K562 (cell line): ENCODE measurements at regions not wholly inside any gene's neighbourhood (a gene's known extent, or its start where the extent isn't known, plus 50 kb on each side); places are given as distances from the start of the nearest gene placed in this dataset.
A peak's percentile ranks its signal among the peaks of the same experiment; 100 is the strongest.

Experiments
- ATAC-seq: fragments of 200-7000 bp; cut with Tn5 transposase; 3 replicates; pipeline ENCODE4 v1.9.1; 2020; ENCODE audit warnings: moderate library complexity
- BruUV-seq: library from RNA; stranded (reverse); fragments of 400-500 nt; replicated peaks from 2 replicates; lab custom pipeline; 2021; lab: Mats Ljungman, UMichigan
- CTCF ChIA-PET: fragments of 300-600 bp; formaldehyde crosslinking; extraction: SDS; loops from one replicate; lab custom pipeline; 2021; ENCODE audit warnings: low intra/inter-chr PET ratio; lab: Yijun Ruan, JAX
- POLR2A ChIA-PET: fragments of 300-600, 350-650 bp; sonication (Branson Sonifier 250); formaldehyde crosslinking; extraction: SDS; loops from one replicate; lab custom pipeline; 2021; ENCODE audit warnings: antibody characterized with exemption, inconsistent platforms; lab: Yijun Ruan, JAX
- DNase-seq, 4 experiments: peaks; one replicate each; pipeline versions ENCODE4 v3.0.0 to v3.0.0-alpha.2; 2011 to 2018; ENCODE audit warnings: low spot score in 3 of 4, mixed read lengths in 3 of 4; ENCODE audit errors: extremely low read depth in 1 of 4
- FAIRE-seq: peaks from 2 replicates; lab custom pipeline; 2011; peaks lifted over from hg19 to GRCh38; lab: Jason Lieb, UNC
- H2AFZ ChIP-seq: 2 replicates; pipeline ENCODE4 v1.6.0; 2011; ENCODE audit warnings: low read depth, low read length, control low read depth, inconsistent platforms
- H3K27ac ChIP-seq: fragments of 200-600 bp; 3 replicates; pipeline ENCODE4 v1.8.0; 2011; ENCODE audit warnings: low read depth, mild to moderate bottlenecking, control low read depth, inconsistent platforms, low read length, moderate library complexity, mixed read lengths; ENCODE audit errors: extremely low read depth
- H3K27me3 ChIP-seq, 2 experiments: fragments of 300-600 bp in 1 of 2; 2 replicates in 1 of 2; 3 replicates in 1 of 2; pipeline versions ENCODE4 v1.6.0 to v1.8.0; 2011; ENCODE audit warnings: inconsistent platforms in 2 of 2, low read length in 2 of 2, mild to moderate bottlenecking in 1 of 2, mixed read lengths in 1 of 2, moderate library complexity in 1 of 2; ENCODE audit not compliant: control insufficient read depth in 2 of 2, insufficient read depth in 2 of 2
- H3K36me3 ChIP-seq: fragments of 300-600 bp; 3 replicates; pipeline ENCODE4 v1.8.0; 2011; ENCODE audit warnings: mild to moderate bottlenecking, low read length, inconsistent platforms; ENCODE audit not compliant: control insufficient read depth, insufficient read depth
- H3K4me1 ChIP-seq, 2 experiments: fragments of 200-600 bp in 1 of 2; replicated peaks in 1 of 2; 2 replicates in 1 of 2; 3 replicates in 1 of 2; pipeline versions ENCODE4 v1.5.1 to v1.8.0; 2011; ENCODE audit warnings: inconsistent platforms in 2 of 2, low read length in 2 of 2, mild to moderate bottlenecking in 1 of 2, mixed read lengths in 1 of 2, moderate library complexity in 1 of 2; ENCODE audit not compliant: control insufficient read depth in 2 of 2, insufficient read depth in 2 of 2
- H3K4me2 ChIP-seq: 2 replicates; pipeline ENCODE4 v1.6.1; 2011; ENCODE audit warnings: low read length, control low read depth, inconsistent platforms, mixed read lengths; ENCODE audit not compliant: insufficient read depth
- H3K4me3 ChIP-seq: fragments of 200-600 bp; sonication (generic), shearing (Covaris generic); 2 replicates; pipeline ENCODE4 v1.5.1; 2016; ENCODE audit warnings: control low read depth, inconsistent platforms
- H3K79me2 ChIP-seq: fragments of 200-600 bp; 3 replicates; pipeline ENCODE4 v1.8.0; 2011; ENCODE audit warnings: low read length, inconsistent platforms; ENCODE audit not compliant: control insufficient read depth, insufficient read depth
- H3K9ac ChIP-seq, 2 experiments: 2 replicates each; pipeline versions ENCODE4 v1.6.0 to v1.6.1; 2011; ENCODE audit warnings: low read depth in 2 of 2, low read length in 2 of 2, control low read depth in 1 of 2, inconsistent platforms in 1 of 2, mild to moderate bottlenecking in 1 of 2, mixed read lengths in 1 of 2; ENCODE audit not compliant: insufficient read depth in 1 of 2
- H3K9me1 ChIP-seq: one replicate; pipeline ENCODE4 v1.6.0; 2011; ENCODE audit warnings: inconsistent platforms, mild to moderate bottlenecking, low read length, moderate library complexity; ENCODE audit not compliant: control insufficient read depth, insufficient read depth
- H3K9me3 ChIP-seq: replicated peaks from 2 replicates; pipeline ENCODE4 v1.5.1; 2011; ENCODE audit warnings: low read depth, low read length, inconsistent platforms; ENCODE audit not compliant: control insufficient read depth, insufficient read depth
- H4K20me1 ChIP-seq: replicated peaks from 2 replicates; pipeline ENCODE4 v1.6.1; 2011; ENCODE audit warnings: low read length, inconsistent platforms, mixed read lengths; ENCODE audit not compliant: control insufficient read depth, insufficient read depth
- ARID1B ChIP-seq: fragments of 450-650 bp; IDR thresholded peaks from 2 replicates; pipeline ENCODE4 v1.6.1; 2016; ENCODE audit warnings: antibody characterized with exemption, mild to moderate bottlenecking, inconsistent platforms
- ATF4 ChIP-seq: fragments of 450-650 bp; formaldehyde crosslinking; IDR thresholded peaks from 2 replicates; pipeline ENCODE4 v1.4.0; 2022; ENCODE audit warnings: mild to moderate bottlenecking, moderate library complexity
- BDP1 ChIP-seq: IDR thresholded peaks from 3 replicates; pipeline ENCODE4 v1.6.1; 2011; ENCODE audit not compliant: insufficient read length, insufficient read depth
- DACH1 ChIP-seq: fragments of 450-650 bp; IDR thresholded peaks from 2 replicates; pipeline ENCODE4 v1.6.1; 2018; ENCODE audit not compliant: partially characterized antibody
- PHB ChIP-seq: fragments of 250-450 bp; sonication (Bioruptor Pico); IDR thresholded peaks from 2 replicates; pipeline ENCODE4 v1.5.0; 2021
- RBM17 ChIP-seq: fragments of 200-400 bp; formaldehyde crosslinking; IDR thresholded peaks from 2 replicates; pipeline ENCODE4 v1.6.1; 2017; ENCODE audit warnings: low read depth, mild to moderate bottlenecking, low read length, borderline replicate concordance
- RCOR1 ChIP-seq, 2 experiments: IDR thresholded peaks; 2 replicates each; pipeline ENCODE4 v1.6.1; 2012; ENCODE audit warnings: low read depth in 2 of 2, low read length in 2 of 2, borderline replicate concordance in 1 of 2, improper control_type of control experiment in 1 of 2
- RHOXF2B ChIP-seq: fragments of 250-450 bp; sonication (Bioruptor Pico); conservative IDR thresholded peaks from 2 replicates; pipeline ENCODE4 v1.5.1; 2021
- RNF2 ChIP-seq: sonication (generic); IDR thresholded peaks from 2 replicates; pipeline ENCODE4 v1.6.1; 2016
- TCF3 ChIP-seq: sonication (generic); formaldehyde crosslinking; IDR thresholded peaks from 2 replicates; pipeline ENCODE4 v1.4.0; 2020; ENCODE audit warnings: mild to moderate bottlenecking, missing genetic modification reagents
- TCF7L2 ChIP-seq: fragments of 150-350 bp; IDR thresholded peaks from 2 replicates; pipeline ENCODE4 v1.6.1; 2016; ENCODE audit warnings: low read depth, mild to moderate bottlenecking, low read length, moderate library complexity
- TFAM ChIP-seq: fragments of 250-450 bp; sonication (Bioruptor Pico); conservative IDR thresholded peaks from 2 replicates; pipeline ENCODE4 v1.5.0; 2021; ENCODE audit warnings: mild to moderate bottlenecking, moderate library complexity
- U2AF1 ChIP-seq: fragments of 200-400 bp; formaldehyde crosslinking; optimal IDR thresholded peaks from 2 replicates; pipeline ENCODE3; 2017; ENCODE audit warnings: mild to moderate bottlenecking, low read depth, low read length, moderate library complexity
- ZZZ3 ChIP-seq: fragments of 450-650 bp; IDR thresholded peaks from 2 replicates; pipeline ENCODE4 v1.6.1; 2016; ENCODE audit warnings: antibody characterized with exemption, mild to moderate bottlenecking, moderate library complexity
- WGBS: fragments of 100-300 bp; shearing (Covaris generic); methylation state at CpG from one replicate; pipeline ENCODE4 v1.1.6; 2016; ENCODE audit warnings: low coverage, mixed read lengths; ENCODE audit not compliant: insufficient coverage; ENCODE audit errors: missing lambda C conversion rate; 5-methylcytosine and 5-hydroxymethylcytosine counted together
- in situ Hi-C: fragments of 300-500 bp; cut with MboI; formaldehyde crosslinking; loops from 4 replicates; pipeline ENCODE4 v1.15.0; 2018; ENCODE audit warnings: inconsistent platforms, mixed read lengths
- intact Hi-C: fragments of 100-400 bp; cut with micrococcal nuclease; formaldehyde crosslinking; loops from 2 replicates; pipeline ENCODE4 v1.14.2; 2022
- TF ChIP-seq, protein P1 (sequence below), 2 experiments: fragments of 450-650 bp; formaldehyde crosslinking in 1 of 2; IDR thresholded peaks; 2 replicates each; pipeline versions ENCODE4 v1.4.0 to v1.6.1; 2014 to 2020; ENCODE audit warnings: mild to moderate bottlenecking in 2 of 2, borderline replicate concordance in 1 of 2, low read depth in 1 of 2

- ChIA-PET POLR2A (interaction anchor here (2.5 kb wide), 1 partner anchor 79 kb away, joined by 7 read pairs; the partner anchor contains the start of gene BTG1), CTCF (no interaction called here)
- FAIRE-seq (peak; percentile 29), DNase-seq (peak; percentile 8 to 74 (median 28)), ATAC-seq (peak; percentile 89)
- H3K4me2 ChIP-seq: peak overlapping the region; percentile 65
- in situ Hi-C loops (no loop called here), intact Hi-C loops (no loop called here)
- H4K20me1 ChIP-seq: no peaks in the 10 kb centered on the region
- H3K4me3 ChIP-seq: no peak overlapping the region
- WGBS: 2% methylated on average over 6 of the region's 6 CpGs
- no peaks in the 10 kb centered on the region for H3K9me1 ChIP-seq
- H3K27ac ChIP-seq: no peak overlapping the region
- H3K9me3 ChIP-seq: no peaks in the 10 kb centered on the region
- peak overlapping the region; percentile 37 for H2AFZ ChIP-seq
- no peaks in the 10 kb centered on the region for H3K27me3 ChIP-seq
- H3K36me3 ChIP-seq: no peaks in the 10 kb centered on the region
- H3K79me2 ChIP-seq: no peaks in the 10 kb centered on the region
- H3K9ac ChIP-seq: no peak overlapping the region
- peaks cover 5 to 8% of the 10 kb centered on the region in 2 experiments; a peak in 3 of 5 replicates for H3K4me1 ChIP-seq
- no TSS peak for BruUV-seq
- TF ChIP-seq ZZZ3: no peak
- no peak for TF ChIP-seq DACH1
- no peak for TF ChIP-seq TCF7L2
- no peak for TF ChIP-seq BDP1
- TF ChIP-seq ATF4 (CRISPR knock-in tag): no peak
- no peak for TF ChIP-seq TFAM (CRISPR knock-in tag)
- peak; percentile 72 for TF ChIP-seq ARID1B
- TF ChIP-seq, protein P1, sequence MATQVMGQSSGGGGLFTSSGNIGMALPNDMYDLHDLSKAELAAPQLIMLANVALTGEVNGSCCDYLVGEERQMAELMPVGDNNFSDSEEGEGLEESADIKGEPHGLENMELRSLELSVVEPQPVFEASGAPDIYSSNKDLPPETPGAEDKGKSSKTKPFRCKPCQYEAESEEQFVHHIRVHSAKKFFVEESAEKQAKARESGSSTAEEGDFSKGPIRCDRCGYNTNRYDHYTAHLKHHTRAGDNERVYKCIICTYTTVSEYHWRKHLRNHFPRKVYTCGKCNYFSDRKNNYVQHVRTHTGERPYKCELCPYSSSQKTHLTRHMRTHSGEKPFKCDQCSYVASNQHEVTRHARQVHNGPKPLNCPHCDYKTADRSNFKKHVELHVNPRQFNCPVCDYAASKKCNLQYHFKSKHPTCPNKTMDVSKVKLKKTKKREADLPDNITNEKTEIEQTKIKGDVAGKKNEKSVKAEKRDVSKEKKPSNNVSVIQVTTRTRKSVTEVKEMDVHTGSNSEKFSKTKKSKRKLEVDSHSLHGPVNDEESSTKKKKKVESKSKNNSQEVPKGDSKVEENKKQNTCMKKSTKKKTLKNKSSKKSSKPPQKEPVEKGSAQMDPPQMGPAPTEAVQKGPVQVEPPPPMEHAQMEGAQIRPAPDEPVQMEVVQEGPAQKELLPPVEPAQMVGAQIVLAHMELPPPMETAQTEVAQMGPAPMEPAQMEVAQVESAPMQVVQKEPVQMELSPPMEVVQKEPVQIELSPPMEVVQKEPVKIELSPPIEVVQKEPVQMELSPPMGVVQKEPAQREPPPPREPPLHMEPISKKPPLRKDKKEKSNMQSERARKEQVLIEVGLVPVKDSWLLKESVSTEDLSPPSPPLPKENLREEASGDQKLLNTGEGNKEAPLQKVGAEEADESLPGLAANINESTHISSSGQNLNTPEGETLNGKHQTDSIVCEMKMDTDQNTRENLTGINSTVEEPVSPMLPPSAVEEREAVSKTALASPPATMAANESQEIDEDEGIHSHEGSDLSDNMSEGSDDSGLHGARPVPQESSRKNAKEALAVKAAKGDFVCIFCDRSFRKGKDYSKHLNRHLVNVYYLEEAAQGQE (IDR thresholded peaks at IDR 0.05; ENCODE audit: borderline replicate concordance): peak; percentile 8; the same call in 1 of the 2 replicates
- TF ChIP-seq, protein P1 (CRISPR knock-in tag; IDR thresholded peaks at IDR 0.05; ENCODE audit: low read depth): no peak
- peak; percentile 60 for TF ChIP-seq TCF3 (CRISPR knock-in tag)
- peak in 1 of 2 experiments; percentile 74; a peak in 2 of 4 replicates for TF ChIP-seq RCOR1 (IDR thresholded peaks at IDR 0.05; ENCODE audit: borderline replicate concordance in 1 of 2, low read depth in 2 of 2, low read length in 2 of 2)
- no peak for TF ChIP-seq PHB (CRISPR knock-in tag)
- TF ChIP-seq U2AF1: no peak
- no peak for TF ChIP-seq RNF2
- TF ChIP-seq RBM17: no peak
- no peak for TF ChIP-seq RHOXF2B
These were observed 79.2 kb upstream of the BTG1 start for GRCh38 chr12:92224685-92225331.
